ENCODE measurements at regions not wholly inside any gene's neighbourhood (a gene's known extent, or its start where the extent isn't known, plus 50 kb on each side); places are given as distances from the start of the nearest gene placed in this dataset.

GRCh38 chr12:42683266-42683665 lies 93.7 kb upstream of the PRICKLE1 start:
- DNase-seq (ENCODE audit: low read depth) = no peak

DNA sequence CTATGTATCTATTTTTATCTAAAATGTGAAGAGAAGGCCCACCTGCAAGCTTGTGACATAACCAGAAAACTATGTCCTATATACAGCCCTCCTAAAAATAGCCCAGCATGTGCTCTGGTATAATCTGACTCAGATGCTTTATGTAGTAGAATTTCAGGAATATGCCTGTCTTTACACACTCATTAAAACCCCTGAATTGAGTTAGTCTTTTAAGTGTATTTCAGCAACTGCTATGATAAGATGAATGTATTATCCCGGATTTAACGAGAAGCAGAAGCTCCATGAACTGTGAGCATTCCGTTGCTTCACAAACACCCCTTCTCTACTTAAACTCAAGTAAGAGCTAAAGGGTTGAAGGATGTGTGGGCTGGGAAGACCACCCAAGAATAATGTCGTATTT lies 89.9 kb upstream of the PRICKLE1 start:
- DNase-seq (ENCODE audit: low read depth) = peak; percentile 65

DNA sequence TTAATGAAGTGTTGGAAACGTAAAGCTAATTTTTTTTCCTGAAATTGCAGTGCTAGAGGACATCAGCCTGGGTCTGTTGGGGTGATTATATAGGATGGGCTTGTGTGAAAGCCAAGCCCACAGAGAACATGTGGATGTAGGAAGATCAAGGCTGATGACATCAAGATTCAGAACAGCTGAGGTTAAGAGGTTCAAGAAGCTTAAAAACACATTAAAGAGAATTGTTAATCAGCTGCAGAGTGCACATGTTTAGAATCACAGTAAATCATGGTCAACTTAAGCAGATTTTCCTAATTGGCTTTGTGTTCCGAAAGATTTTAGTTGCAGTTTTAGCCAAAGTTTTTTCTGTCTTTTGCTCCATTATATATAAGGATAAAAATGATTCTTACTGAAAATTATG lies 87.9 kb upstream of the PRICKLE1 start:
- no peak for DNase-seq (ENCODE audit: low read depth)

GRCh38 chr12:42673535-42673934 lies 84.0 kb upstream of the PRICKLE1 start:
- no peak for DNase-seq (ENCODE audit: low read depth)

GRCh38 chr12:42670719-42671118 lies 81.2 kb upstream of the PRICKLE1 start:
- no peak for DNase-seq (ENCODE audit: low read depth)

DNA sequence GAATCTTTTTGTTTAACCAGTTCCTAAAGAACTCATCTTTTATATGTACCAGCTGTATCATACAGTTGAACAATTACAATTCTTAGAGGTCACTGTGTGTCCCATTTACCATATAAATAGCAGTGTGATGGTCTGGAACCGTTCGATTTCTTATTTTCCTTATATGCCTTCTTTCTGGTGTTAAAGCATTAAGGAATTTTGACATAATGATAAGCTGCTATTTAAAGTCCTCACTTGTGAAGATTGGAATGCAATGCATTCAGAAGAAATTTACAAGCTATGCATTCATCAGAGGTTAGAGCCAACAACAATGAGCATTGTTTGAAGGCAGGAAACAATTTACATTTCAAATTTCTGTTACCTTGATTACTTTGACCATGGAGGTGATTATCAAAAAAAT lies 80.0 kb upstream of the PRICKLE1 start:
- DNase-seq (ENCODE audit: low read depth) = no peak

DNA sequence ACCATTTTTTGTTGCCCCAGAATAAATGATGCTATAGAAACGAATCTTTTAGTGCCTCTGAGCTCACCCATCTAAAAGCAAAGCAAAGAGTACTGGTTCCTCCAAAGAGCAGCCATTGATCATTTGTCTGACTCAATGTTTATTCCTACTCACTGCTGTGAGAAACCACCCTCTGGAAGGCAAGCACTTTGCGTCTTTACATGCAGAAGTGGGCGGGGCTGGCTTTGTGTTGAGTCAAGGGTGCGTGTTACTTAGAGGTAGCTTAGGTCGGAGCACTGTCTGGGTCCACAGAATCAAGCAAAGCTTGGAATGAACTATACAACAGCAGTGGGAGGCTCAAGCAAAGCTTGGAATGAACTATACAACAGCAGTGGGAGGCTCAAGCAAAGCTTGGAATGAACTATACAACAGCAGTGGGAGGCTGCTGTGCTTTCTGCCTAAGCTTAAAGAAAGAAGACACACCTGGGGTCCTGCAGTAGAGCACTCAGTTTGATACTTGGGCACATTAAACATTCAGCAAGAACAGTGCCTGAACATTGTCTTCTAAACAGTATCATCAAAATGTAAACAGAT lies 77.2 kb upstream of the PRICKLE1 start:
- no peak for DNase-seq (ENCODE audit: low read depth)

GRCh38 chr12:42663621-42664020 lies 74.1 kb upstream of the PRICKLE1 start:
- DNase-seq (ENCODE audit: low read depth) = no peak

DNA sequence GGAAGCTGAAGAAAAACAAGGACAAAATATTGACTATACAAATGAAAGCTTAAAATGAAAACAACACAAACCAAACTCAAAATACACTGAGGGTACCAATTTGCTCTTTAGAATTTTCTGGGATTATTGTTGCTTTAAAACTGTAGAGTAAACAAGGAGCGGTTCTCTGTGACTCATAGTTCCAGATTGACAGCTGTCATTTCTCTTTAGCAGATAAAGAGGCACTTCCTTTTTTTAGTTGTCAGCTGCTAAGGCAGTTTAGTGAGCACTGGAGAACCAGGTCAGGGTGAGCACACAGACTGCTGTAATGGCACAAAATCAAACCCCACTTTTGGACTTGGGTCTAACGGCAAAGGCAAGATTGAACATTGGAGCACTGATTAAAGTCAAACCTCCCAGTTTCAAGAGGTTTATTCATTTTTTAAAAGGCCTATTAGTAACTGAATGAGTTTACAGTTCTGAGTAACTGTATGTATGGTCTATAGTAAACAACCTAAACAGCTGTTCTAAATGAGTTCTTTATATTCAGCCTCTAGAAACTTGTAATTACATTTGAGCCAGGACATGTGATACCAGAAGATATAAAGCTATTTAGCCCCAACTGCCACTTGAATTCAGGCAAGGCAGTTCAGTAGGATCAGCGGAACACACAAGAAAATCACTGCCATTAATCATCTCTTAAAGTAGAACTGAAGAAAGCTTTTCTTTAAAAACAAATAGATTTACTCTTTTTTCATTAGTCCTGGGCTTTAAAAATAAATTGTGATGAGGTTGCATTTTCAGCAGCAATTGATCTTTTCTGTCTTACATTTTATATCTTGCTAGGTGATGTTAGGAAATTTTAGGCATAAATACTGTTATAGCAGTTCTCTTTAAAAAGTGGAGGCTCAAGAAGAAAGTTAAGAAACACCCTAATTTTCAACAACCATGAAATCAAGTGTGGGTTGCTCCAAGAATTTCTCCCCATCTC lies 71.7 kb upstream of the PRICKLE1 start:
- peak; percentile 13 for DNase-seq (ENCODE audit: low read depth)

GRCh38 chr12:42660117-42660516 lies 70.6 kb upstream of the PRICKLE1 start:
- DNase-seq (ENCODE audit: low read depth) = no peak

GRCh38 chr12:42652048-42652447 lies 62.5 kb upstream of the PRICKLE1 start:
- peak; percentile 34 for DNase-seq (ENCODE audit: low read depth)

DNA sequence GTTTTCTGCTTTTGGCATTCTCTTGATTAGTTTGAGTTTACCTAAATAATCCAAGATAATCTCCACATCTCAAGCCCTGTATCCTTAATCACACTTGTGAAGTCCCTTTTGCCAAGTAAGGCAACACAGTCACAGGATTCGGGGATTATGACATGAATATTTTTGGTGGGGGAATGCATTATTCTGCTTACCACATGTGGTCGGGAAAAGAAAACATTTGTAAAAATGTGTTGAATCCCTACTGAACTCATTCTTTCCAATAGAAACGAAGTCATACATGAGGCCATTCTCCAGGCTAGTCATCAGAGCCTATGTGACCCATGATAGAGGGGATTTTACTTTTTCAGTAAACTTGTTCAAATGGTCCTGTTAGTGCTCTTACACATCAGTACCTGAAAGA lies 58.5 kb upstream of the PRICKLE1 start:
- DNase-seq (ENCODE audit: low read depth) = no peak

GRCh38 chr12:42643881-42644579 lies 54.5 kb upstream of the PRICKLE1 start:
- peak; percentile 84 for DNase-seq (ENCODE audit: low read depth)

DNA sequence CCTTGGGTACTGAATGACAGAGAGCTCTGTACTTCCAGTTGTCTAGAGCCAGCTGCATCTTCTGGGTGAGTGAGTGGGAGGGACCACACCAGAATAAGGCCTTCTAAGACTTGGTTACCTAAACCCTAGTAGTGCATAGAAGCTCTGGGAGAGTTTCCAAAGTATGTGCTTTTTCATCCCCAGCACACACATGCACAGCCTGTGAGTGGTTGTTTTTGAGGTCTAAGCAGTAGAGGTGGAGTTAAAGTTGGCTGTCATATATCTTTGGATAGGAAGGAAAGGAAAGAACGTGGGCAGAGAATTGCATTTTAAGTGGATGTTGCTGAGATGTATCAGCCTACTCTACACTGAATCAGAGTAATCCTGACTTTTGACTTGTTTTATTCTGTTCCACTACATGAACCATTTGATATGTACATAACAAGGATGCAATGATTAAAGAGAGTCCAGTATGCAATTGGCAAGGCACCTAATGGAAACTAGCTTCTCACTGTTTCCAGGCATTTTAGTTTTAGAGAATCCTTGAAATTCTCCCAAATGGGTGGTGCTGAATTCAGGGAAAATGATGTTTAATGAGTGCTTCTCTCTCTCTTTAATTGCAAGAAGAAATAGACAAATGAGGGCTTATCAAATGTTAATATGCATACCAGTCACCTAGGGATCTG lies 51.8 kb upstream of the PRICKLE1 start:
- DNase-seq (ENCODE audit: low read depth) = no peak

DNA sequence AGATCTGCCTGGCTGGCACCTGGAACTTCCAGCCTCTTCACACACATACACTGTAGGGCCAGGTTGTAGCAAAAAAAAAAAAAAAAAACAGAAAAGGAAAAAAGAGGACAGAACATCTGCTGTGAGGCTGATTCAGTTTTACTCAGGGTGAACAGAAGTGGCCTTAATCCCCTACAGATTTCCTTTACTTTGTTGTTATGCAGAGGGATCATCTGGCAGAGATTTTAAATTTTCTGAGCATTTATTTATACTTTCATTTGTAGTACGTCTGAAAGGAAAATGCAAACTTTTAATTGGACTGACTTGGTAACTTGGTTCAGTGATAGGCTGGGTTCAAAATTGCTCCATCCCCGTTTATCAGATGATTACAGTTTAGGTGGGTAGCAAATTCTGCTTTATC lies 50.8 kb upstream of the PRICKLE1 start:
- no peak for DNase-seq (ENCODE audit: low read depth)

DNA sequence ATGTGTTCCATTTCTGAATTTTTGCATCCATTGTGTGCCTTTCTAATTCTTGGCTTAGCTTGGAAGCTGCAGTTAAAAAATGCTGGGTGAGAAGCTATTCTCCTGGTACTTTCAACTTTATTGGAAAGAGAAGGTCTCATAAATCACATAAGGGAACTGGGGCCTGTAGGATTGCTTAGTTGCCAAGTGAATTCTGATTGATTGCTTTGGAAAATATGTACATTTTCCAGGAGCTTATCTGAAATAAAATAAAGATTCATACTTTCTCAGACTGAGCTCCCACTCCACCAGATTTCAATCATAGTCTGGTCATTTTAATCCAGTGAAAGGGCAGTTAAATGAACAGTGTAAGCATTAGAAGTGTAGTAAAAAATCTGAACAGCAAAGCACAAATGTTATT lies 50.0 kb upstream of the PRICKLE1 start:
- DNase-seq (ENCODE audit: low read depth) = no peak
